GM23338 (cell line): ENCODE measurements at regions not wholly inside any gene's neighbourhood (a gene's known extent, or its start where the extent isn't known, plus 50 kb on each side); places are given as distances from the start of the nearest gene placed in this dataset.

Experiments used
- ATAC-seq: fragments of 200-7000 bp; cut with Tn5 transposase; 3 replicates; pipeline ENCODE4 v1.9.1; 2020
- DNase-seq: peaks from one replicate; pipeline ENCODE4 v3.0.0-alpha.2; 2015; ENCODE audit warnings: low spot score
- H2AFZ ChIP-seq: fragments of 200-600 bp; sonication (generic); 2 replicates; pipeline ENCODE4 v1.8.0; 2016; ENCODE audit warnings: antibody characterized with exemption, mild to moderate bottlenecking, moderate library complexity
- H3F3A ChIP-seq: fragments of 200-600 bp; sonication (generic); replicated peaks from 2 replicates; pipeline ENCODE4 v1.8.0; 2017; ENCODE audit warnings: antibody characterized with exemption, mixed run types, low read depth
- H3K27ac ChIP-seq: fragments of 200-600 bp; sonication (generic); 2 replicates; pipeline ENCODE4 v1.6.1; 2016; ENCODE audit warnings: low read depth
- H3K27me3 ChIP-seq: fragments of 200-600 bp; sonication (generic); 2 replicates; pipeline ENCODE4 v1.8.0; 2016; ENCODE audit warnings: mild to moderate bottlenecking, mixed run types, moderate library complexity; ENCODE audit not compliant: insufficient read depth
- H3K36me3 ChIP-seq: fragments of 200-600 bp; sonication (generic); 2 replicates; pipeline ENCODE4 v1.8.0; 2016; ENCODE audit warnings: mild to moderate bottlenecking; ENCODE audit not compliant: insufficient read depth
- H3K4me1 ChIP-seq: fragments of 200-600 bp; sonication (generic); 2 replicates; pipeline ENCODE4 v1.8.0; 2016; ENCODE audit warnings: mild to moderate bottlenecking, moderate library complexity; ENCODE audit not compliant: insufficient read depth
- H3K4me2 ChIP-seq: fragments of 200-600 bp; sonication (generic); 2 replicates; pipeline ENCODE4 v1.7.1; 2017; ENCODE audit warnings: mixed run types
- H3K4me3 ChIP-seq: fragments of 200-600 bp; sonication (generic); 2 replicates; pipeline ENCODE4 v1.6.1; 2016; ENCODE audit warnings: mixed run types
- H3K79me2 ChIP-seq: fragments of 200-600 bp; sonication (generic); replicated peaks from 2 replicates; pipeline ENCODE4 v1.8.0; 2017; ENCODE audit warnings: mild to moderate bottlenecking; ENCODE audit not compliant: insufficient read depth
- H3K9me2 ChIP-seq: fragments of 200-600 bp; sonication (generic); 2 replicates; pipeline ENCODE4 v1.8.0; 2017; ENCODE audit not compliant: insufficient read depth
- H4K20me1 ChIP-seq: fragments of 200-600 bp; sonication (generic); replicated peaks from 2 replicates; pipeline ENCODE4 v1.8.0; 2017; ENCODE audit warnings: mild to moderate bottlenecking; ENCODE audit not compliant: insufficient read depth
- H3K27ac Mint-ChIP-seq: 2 replicates; pipeline ENCODE4 v1.8.0; 2020; ENCODE audit warnings: inconsistent platforms, mild to moderate bottlenecking, moderate library complexity, mixed read lengths
- H3K27me3 Mint-ChIP-seq: 3 replicates; pipeline ENCODE4 v1.8.0; 2022; ENCODE audit warnings: low read depth, mild to moderate bottlenecking, moderate library complexity, mixed read lengths, inconsistent platforms; ENCODE audit not compliant: insufficient read depth, poor library complexity
- H3K36me3 Mint-ChIP-seq: 3 replicates; pipeline ENCODE4 v1.8.0; 2021; ENCODE audit warnings: low read depth, mild to moderate bottlenecking, inconsistent platforms, moderate library complexity, mixed read lengths
- H3K4me1 Mint-ChIP-seq: 3 replicates; pipeline ENCODE4 v1.8.0; 2020; ENCODE audit warnings: mild to moderate bottlenecking, inconsistent platforms, mixed read lengths
- H3K4me3 Mint-ChIP-seq: 3 replicates; pipeline ENCODE4 v1.8.0; 2021; ENCODE audit warnings: moderate library complexity, mild to moderate bottlenecking, inconsistent platforms, mixed read lengths
- H3K9me3 Mint-ChIP-seq: 3 replicates; pipeline ENCODE4 v1.8.0; 2020; ENCODE audit warnings: moderate library complexity, mild to moderate bottlenecking, inconsistent platforms, mixed read lengths
- CREB1 ChIP-seq: fragments of 250-450 bp; sonication (Bioruptor Pico); IDR thresholded peaks from 2 replicates; pipeline ENCODE4 v1.5.0; 2020; ENCODE audit warnings: low read depth, mild to moderate bottlenecking, moderate library complexity
- CTCF ChIP-seq, 2 experiments: fragments of 200-600 bp in 1 of 2; sonication (generic) in 1 of 2; conservative IDR thresholded peaks; 2 replicates each; pipeline versions ENCODE4 v1.5.1 to v1.6.1; 2016 to 2017; ENCODE audit warnings: antibody characterized with exemption in 2 of 2, low read depth in 2 of 2, mild to moderate bottlenecking in 2 of 2, moderate library complexity in 1 of 2
- POLR2AphosphoS5 ChIP-seq: IDR thresholded peaks from 2 replicates; pipeline ENCODE4 v1.6.1; 2016; ENCODE audit warnings: antibody characterized with exemption, low read depth
- REST ChIP-seq: IDR thresholded peaks from one replicate; pipeline ENCODE4 v1.6.1; 2018; ENCODE audit warnings: antibody characterized with exemption; ENCODE audit not compliant: unreplicated experiment
- STAT1 ChIP-seq: IDR thresholded peaks from one replicate; pipeline ENCODE4 v1.6.1; 2016; ENCODE audit warnings: antibody characterized with exemption; ENCODE audit not compliant: unreplicated experiment
- ZNF114 ChIP-seq: fragments of 250-450 bp; sonication (Bioruptor Pico); IDR thresholded peaks from 2 replicates; pipeline ENCODE4 v1.5.0; 2020; ENCODE audit warnings: mild to moderate bottlenecking, moderate library complexity
- ZNF462 ChIP-seq: fragments of 250-450 bp; sonication (Bioruptor Pico); IDR thresholded peaks from 2 replicates; pipeline ENCODE4 v1.5.0; 2020; ENCODE audit warnings: mild to moderate bottlenecking, moderate library complexity

GRCh38 chr2:82485701-82486100 lies 1973.4 kb downstream of the SUCLG1 start:
- Mint-ChIP-seq H3K4me3 (no peak overlapping the region), H3K27ac (no peak overlapping the region), H3K27me3 (no peaks in the 10 kb centered on the region), H3K4me1 (no peaks in the 10 kb centered on the region; the same call in 2 of the 3 replicates), H3K36me3 (peaks cover 3% of the 10 kb centered on the region; the same call in 1 of the 3 replicates), H3K9me3 (peaks cover 3% of the 10 kb centered on the region; the same call in 1 of the 3 replicates)
- Histone ChIP-seq H3F3A (no peaks in the 10 kb centered on the region), H3K36me3 (no peaks in the 10 kb centered on the region), H3K27me3 (no peaks in the 10 kb centered on the region), H3K4me3 (no peak overlapping the region), H3K4me2 (no peak overlapping the region), H3K79me2 (no peaks in the 10 kb centered on the region), H2AFZ (no peak overlapping the region), H3K9me2 (no peaks in the 10 kb centered on the region), H3K4me1 (no peaks in the 10 kb centered on the region), H4K20me1 (no peaks in the 10 kb centered on the region), H3K27ac (no peak overlapping the region)
- no peak for DNase-seq
- TF ChIP-seq REST (no peak), CTCF (conservative IDR thresholded peaks at IDR 0.05; ENCODE audit: low read depth in 2 of 2) (no peak), STAT1 (no peak), ZNF114 (CRISPR knock-in tag) (no peak), CREB1 (CRISPR knock-in tag) (no peak), ZNF462 (CRISPR knock-in tag) (no peak), POLR2AphosphoS5 (no peak)
- ATAC-seq: no peak
